GM21737 (cell line): ENCODE measurements at regions not wholly inside any gene's neighbourhood (a gene's known extent, or its start where the extent isn't known, plus 50 kb on each side); places are given as distances from the start of the nearest gene placed in this dataset.

Experiments
- ATAC-seq: cut with Tn5 transposase; IDR thresholded peaks from one replicate; pipeline ENCODE4 v1.9.1; 2021; ENCODE audit warnings: mild to moderate bottlenecking, moderate library complexity; ENCODE audit not compliant: unreplicated experiment

DNA sequence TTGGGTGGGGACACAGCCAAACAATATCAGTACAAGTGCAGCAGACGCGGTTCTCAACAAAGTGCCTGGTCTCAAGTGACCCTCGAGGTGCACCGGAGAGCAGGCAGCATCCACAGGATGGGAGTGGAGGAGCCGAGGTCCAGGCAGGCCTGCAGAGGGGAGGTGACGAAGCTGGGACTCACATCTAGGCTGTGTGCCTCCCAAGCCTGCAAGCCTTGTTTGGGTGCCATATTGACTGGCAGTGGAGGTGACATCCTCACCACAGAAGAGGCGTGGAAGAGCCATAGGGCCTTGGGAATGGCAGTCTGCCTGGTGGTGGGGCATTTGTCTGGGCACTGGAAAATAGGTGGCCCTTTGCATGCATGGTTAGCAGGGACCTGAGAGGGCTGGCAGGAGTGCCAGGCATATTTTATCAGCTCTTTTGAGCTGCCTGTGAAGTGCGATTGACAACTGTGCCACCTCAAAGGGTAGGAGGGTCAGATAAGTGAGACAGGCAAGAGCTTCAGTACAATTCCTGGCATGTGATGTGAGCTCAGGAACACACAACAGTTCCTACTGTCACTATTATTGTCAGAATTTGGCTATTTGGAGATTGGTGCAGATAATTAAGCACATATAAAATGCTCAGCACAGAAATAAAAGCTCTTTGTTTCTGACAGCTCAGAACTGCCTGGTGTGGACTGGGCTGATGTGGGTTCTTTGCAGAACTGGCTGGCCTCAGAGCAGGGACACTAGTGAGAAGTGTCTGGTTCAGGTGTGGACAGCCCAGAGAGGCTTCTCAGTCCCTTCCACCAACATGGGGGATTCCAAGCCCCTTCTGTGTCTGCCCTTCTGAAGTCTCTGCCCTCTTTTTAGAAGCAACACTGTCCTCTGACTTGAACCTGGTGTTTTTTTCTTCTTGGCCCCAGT, 347.6 kb upstream of the AJAP1 start:
- no peak for ATAC-seq

DNA sequence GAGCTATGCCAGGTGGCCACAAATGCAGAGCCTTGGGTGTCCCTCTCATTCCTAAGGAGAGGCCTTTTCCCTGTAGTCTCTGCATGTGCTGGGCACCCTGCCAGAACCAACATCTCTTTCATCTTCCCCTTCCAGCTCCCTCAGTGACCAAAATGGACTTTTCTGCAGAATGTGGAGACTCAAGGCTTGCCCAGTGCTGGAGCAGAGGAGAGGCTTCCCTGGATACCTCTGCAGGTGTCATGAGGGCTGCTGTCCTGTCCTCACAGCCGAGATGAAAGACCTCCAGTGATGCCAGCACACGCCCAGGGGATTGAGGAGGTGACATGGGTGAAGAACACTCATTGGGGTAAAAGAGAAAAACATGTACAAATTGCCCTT, 347.0 kb upstream of the AJAP1 start:
- no peak for ATAC-seq

DNA sequence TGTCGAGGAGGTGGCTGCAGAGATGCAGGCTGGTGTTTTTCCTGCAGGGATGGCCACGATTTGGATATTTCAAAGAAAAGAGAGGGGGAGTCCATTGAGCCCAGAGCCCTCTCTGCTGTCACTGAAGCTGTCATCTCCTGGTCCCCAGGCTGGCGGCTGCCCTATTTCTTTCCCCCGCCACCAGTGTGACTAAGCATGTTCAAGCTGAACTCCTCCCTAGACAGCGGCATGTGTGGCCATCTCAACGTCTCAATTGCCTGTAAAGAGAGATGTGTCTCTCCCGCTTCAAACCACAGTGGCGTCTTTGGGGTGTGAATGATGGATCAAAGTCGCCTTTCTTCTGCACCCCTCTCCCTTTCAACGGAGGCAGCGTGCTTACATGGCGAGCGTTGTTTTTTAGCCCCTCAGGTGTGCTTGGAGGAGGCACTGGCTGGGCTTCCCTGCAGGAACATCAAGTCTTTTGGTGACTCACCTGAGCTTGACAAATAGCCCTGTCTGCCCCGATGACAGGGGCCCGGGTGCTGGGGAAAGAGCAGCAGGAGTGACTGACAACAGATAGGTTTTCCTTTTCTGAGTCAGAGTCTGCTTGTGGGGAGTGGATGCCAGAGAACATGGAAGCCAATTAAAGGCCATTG, 346.4 kb upstream of the AJAP1 start:
- no peak for ATAC-seq

DNA sequence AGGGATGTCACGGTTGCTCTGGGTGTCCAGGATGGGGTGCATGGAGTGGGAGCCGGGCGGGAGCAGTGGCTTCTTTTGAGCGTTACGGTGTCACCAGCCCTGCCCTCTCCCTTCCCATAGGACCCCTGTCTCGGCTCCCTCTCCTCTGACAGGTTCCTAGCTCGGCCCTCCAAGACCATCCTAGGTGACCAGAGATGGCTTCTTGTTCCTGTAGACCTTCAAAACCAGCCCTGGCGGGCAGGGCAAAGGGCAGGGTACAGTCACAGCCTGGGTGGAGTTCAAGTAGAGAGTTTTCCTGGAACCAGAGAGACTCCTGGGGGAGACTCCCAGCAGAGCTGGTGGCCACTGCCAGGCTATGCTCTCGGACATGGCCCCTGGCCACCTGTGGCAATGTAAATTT, 345.6 kb upstream of the AJAP1 start:
- no peak for ATAC-seq

GRCh38 chr1:4309676-4310320, 344.6 kb upstream of the AJAP1 start:
- ATAC-seq, result no peak

GRCh38 chr1:4310396-4310923, 343.9 kb upstream of the AJAP1 start:
- no peak for ATAC-seq

DNA sequence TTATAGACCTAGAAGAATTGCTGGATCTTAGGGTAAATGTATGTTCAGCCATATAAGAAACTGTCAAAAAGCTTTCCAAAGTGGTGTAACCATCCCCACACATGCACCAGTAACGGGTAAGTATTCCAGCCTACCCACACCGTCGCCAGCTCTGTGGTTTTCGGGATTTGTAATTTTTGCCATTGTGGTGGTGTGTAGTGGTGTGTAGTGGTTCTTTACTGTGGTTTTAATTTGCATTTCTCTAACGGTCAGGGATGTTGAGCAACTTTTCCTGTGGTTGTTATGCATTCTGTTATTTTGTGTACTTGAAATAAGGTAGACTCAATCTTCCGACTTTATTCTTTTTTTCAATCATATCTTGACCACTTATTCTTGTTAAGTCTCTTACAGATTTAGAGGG, 342.4 kb upstream of the AJAP1 start:
- no peak for ATAC-seq

DNA sequence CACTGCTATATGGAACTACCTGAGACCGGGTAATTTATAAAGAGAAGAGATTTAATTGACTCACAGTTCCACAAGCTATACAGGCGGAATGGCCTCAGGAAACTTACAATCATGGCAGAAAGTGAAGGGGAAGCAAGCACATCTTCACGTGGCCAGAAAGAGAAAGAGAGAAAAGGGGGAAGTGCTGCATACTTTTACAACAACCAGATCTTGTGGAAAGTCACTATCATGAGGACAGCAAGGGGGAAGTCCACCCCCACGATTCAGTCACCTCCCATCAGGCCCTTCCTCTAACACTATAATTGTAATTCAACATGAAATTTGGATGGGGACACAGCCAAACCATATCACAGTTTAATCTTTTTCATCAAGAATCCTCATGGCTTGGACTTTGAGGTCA, 339.2 kb upstream of the AJAP1 start:
- ATAC-seq, result no peak

DNA sequence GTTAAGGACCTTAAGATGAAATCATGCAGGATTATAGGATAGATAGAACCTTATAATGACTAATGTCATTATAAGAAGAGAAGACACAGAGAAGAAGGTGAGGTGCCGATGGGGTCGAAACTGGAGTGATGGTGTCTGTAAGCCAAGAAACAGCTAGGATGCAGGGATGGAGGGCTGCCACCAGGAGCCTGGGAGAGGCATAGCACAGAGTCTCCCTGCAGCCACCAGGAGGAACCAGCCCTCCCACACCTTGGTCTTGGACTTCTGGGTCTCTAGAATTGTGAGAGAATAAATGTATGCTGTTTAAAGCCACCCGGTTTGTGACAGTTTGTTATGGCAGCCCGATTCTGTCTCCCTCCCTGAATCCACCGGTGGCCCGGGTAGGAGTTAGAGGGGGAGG, 337.2 kb upstream of the AJAP1 start:
- no peak for ATAC-seq

DNA sequence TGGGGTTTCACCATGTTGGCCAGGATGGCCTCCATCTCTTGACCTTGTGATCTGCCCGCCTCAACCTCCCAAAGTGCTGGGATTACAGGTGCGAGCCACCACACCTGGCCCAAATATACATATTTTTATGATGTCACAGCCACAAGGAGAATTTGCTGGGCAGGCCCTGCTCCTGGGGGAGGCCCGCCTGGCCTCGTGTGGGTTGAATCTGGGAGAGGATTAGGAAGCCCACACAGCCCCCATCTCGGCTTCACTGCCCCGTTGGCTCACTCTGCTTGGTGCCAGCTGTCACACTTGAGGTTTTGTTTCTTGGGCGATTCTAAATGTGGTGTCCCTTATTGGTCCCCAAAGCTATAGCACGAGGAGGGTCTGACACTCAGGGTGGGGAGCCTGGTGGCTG, 335.7 kb upstream of the AJAP1 start:
- no peak for ATAC-seq

DNA sequence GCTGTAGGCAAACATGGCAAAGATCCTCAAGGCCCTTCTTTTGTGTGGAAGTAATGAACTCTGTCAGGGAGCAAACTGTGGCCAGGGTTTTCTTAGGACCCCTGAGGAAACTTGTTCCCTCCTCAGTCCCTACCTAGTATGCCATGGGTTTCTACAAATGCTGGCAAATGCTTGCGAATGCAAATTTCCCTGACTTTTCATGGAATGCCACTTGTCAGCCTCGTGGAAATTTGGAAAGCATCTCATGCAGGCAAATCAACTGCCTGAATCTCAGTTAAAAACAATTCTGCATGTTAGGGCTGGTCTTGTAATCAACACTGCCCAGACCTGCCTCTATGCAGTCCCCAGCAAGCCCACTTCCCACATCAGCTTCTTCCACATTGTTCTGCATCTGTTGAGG, 334.9 kb upstream of the AJAP1 start:
- no peak for ATAC-seq

DNA sequence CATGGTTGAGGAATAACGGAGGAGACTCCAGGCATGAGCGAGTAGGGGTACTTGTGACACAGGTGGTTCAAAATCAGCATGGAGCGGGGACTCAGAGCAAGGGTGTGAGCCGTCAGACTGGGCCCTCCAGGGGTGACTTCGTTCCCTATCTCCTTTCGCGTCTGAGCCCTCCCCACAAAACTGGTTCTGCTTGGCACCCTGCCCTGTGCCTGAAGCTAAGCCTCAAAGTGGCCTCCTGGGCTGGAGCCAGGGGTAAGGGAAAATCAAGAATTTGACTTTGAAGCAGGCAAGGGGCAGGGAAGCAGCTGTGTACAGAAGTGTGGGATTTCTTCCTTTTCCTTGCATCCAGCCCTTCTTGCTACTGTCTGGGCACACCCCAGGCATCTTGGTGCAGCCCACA, 331.5 kb upstream of the AJAP1 start:
- no peak for ATAC-seq

DNA sequence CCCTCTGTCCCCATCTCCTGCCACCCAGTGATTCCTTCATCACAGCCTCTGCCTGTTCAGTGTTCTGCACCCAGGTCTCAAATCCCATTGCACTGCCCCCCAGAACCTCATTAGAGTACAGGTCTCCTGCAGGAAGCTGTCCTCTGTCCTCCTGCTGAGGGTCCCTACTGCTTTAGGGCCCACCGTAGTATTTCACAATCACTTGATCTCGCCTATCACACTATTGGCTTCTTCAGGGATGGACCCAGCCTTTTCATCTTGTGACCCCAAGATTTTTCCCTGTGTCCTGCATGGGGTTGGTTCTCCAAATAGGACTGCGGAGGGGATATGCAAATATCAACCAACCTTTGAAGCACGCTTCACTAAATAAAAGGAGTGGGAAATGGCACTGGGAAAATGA, 331.1 kb upstream of the AJAP1 start:
- ATAC-seq, result no peak

GRCh38 chr1:4324525-4324924, 329.9 kb upstream of the AJAP1 start:
- ATAC-seq, result no peak

DNA sequence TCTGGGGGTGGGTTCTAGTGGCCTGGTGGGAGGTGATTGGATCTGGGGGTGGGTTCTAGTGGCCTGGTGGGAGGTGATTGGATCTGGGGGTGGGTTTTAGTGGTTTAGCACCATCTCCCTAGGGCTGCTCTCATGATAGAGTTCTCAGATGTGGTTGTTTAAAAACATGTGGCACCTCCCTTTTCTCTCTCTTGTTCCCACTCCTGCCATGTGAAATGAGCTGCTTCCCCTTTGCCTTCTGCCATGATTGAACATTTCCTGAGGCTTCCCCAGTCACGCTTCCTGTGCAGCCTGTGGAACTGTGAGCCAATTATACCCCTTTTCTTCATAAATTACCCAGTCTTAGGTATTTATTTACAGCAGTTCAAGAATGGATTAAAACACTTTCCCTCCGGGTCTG, 327.3 kb upstream of the AJAP1 start:
- no peak for ATAC-seq

- ATAC-seq, result no peak
Observed at GRCh38 chr1:4328402-4329071, 325.9 kb upstream of the AJAP1 start.

- ATAC-seq, result no peak
Observed at GRCh38 chr1:4330805-4331766, 323.3 kb upstream of the AJAP1 start.

GRCh38 chr1:4331767-4332163, 322.6 kb upstream of the AJAP1 start:
- ATAC-seq, result no peak

DNA sequence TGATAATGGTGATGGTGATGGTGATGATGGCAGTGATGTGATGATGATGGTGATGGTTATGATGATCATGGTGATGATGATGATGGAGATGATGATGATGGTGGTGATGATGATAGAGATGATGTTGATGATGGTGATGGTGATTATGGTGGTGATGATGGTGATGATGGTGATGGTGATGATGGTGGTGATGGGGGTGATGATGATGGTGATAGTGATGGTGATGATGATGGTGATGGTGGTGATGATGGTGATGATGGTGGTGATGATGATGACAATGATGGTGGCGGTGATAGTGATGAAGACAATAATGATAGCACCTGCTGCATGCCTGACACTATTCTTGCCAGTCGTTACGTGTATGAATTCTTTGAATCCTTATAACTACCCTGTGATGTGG, 317.9 kb upstream of the AJAP1 start:
- ATAC-seq, result no peak

- no peak for ATAC-seq
Observed at GRCh38 chr1:4341421-4341820, 313.0 kb upstream of the AJAP1 start.
